Spleen (tissue), 7 donors: ENCODE measurements at regions not wholly inside any gene's neighbourhood (a gene's known extent, or its start where the extent isn't known, plus 50 kb on each side); places are given as distances from the start of the nearest gene placed in this dataset.

Source experiments
- CTCF ChIP-seq, 11 experiments: fragments of 200-600 bp in 7 of 11; fragments of 450-650 bp in 4 of 11; sonication (generic) in 4 of 11; IDR thresholded peaks in 8 of 11; conservative IDR thresholded peaks in 3 of 11; 1 replicate in 7 of 11; 2 replicates in 4 of 11; pipeline versions ENCODE4 v1.4.0 to v1.8.0; 2016 to 2021; ENCODE audit warnings: antibody characterized with exemption in 11 of 11, inconsistent platforms in 4 of 11, mild to moderate bottlenecking in 1 of 11
- POLR2A ChIP-seq, 3 donors: fragments of 450-650 bp; IDR thresholded peaks; one replicate each; pipeline ENCODE4 v1.5.1; 2017; ENCODE audit warnings: antibody characterized with exemption in 3 of 3, mild to moderate bottlenecking in 1 of 3
- POLR2AphosphoS5 ChIP-seq, 3 donors: sonication (generic); formaldehyde crosslinking; IDR thresholded peaks; one replicate each; pipeline ENCODE4 v1.5.1; 2017; ENCODE audit warnings: antibody characterized with exemption in 3 of 3
- donor health status: DM: no; HTN: no; CAD: no; lungs with moderate emphysema.
- donor health status: DM: no; HTN: no; CAD: no.
- donor health status: DM: no; HTN: no; CAD: no.

- TF ChIP-seq POLR2AphosphoS5 (IDR thresholded peaks at IDR 0.05) (no peak), CTCF (IDR thresholded peaks at IDR 0.05 in 8 of 11, conservative IDR thresholded peaks at IDR 0.05 in 3 of 11) (no peak), POLR2A (IDR thresholded peaks at IDR 0.05) (no peak)
Measured at GRCh38 chr2:198654646-198655045, 803.1 kb downstream of the SATB2 start.
